IgD-negative memory B cell (primary cell): ENCODE measurements at regions not wholly inside any gene's neighbourhood (a gene's known extent, or its start where the extent isn't known, plus 50 kb on each side); places are given as distances from the start of the nearest gene placed in this dataset.

Experiments
- H3K27ac Mint-ChIP-seq, 3 donors: one replicate each; pipeline ENCODE4 v1.8.0; 2020 to 2022; ENCODE audit warnings: mild to moderate bottlenecking in 3 of 3, mixed read lengths in 3 of 3, moderate library complexity in 1 of 3
- H3K27me3 Mint-ChIP-seq: one replicate; pipeline ENCODE4 v1.8.0; 2021; ENCODE audit warnings: mixed read lengths
- H3K36me3 Mint-ChIP-seq: one replicate; pipeline ENCODE4 v1.8.0; 2020; ENCODE audit warnings: mild to moderate bottlenecking, mixed read lengths
- H3K4me1 Mint-ChIP-seq, 3 donors: one replicate each; pipeline ENCODE4 v1.8.0; 2020 to 2022; ENCODE audit warnings: mixed read lengths in 3 of 3, mild to moderate bottlenecking in 1 of 3
- H3K4me3 Mint-ChIP-seq, 4 donors: one replicate each; pipeline ENCODE4 v1.8.0; 2020 to 2022; ENCODE audit warnings: mild to moderate bottlenecking in 4 of 4, mixed read lengths in 4 of 4, moderate library complexity in 3 of 4
- H3K9me3 Mint-ChIP-seq, 3 donors: one replicate each; pipeline ENCODE4 v1.8.0; 2020 to 2021; ENCODE audit warnings: mixed read lengths in 3 of 3, mild to moderate bottlenecking in 1 of 3

- H3K27ac Mint-ChIP-seq: peak overlapping the region in 1 of 3 donors; percentile 64
- peaks cover 5 to 8% (median 6%) of the 10 kb centered on the region in 3 donors for H3K4me1 Mint-ChIP-seq
- H3K36me3 Mint-ChIP-seq: no peaks in the 10 kb centered on the region
- H3K9me3 Mint-ChIP-seq: peaks cover 0 to 4% (median 0%) of the 10 kb centered on the region in 3 donors
- peaks cover 13% of the 10 kb centered on the region for H3K27me3 Mint-ChIP-seq
- peak overlapping the region; percentile 53 to 89 (median 68) for H3K4me3 Mint-ChIP-seq
These were observed 85.9 kb upstream of the MKI67 start for GRCh38 chr10:128211953-128212727.

- Mint-ChIP-seq H3K4me1 (peaks cover 5 to 8% (median 6%) of the 10 kb centered on the region in 3 donors), H3K9me3 (peaks cover 0 to 4% (median 0%) of the 10 kb centered on the region in 3 donors), H3K27me3 (peaks cover 9% of the 10 kb centered on the region), H3K27ac (no peak overlapping the region), H3K36me3 (no peaks in the 10 kb centered on the region), H3K4me3 (no peak overlapping the region)
These were observed 86.9 kb upstream of the MKI67 start for GRCh38 chr10:128213156-128213555.

GRCh38 chr10:128215733-128216132, 89.5 kb upstream of the MKI67 start:
- Mint-ChIP-seq H3K27ac (no peak overlapping the region), H3K4me1 (peaks cover 5 to 8% (median 6%) of the 10 kb centered on the region in 3 donors), H3K27me3 (peaks cover 10% of the 10 kb centered on the region), H3K9me3 (peaks cover 0 to 4% (median 0%) of the 10 kb centered on the region in 3 donors), H3K4me3 (no peak overlapping the region), H3K36me3 (no peaks in the 10 kb centered on the region)

- Mint-ChIP-seq H3K36me3 (no peaks in the 10 kb centered on the region), H3K4me1 (peaks cover 0 to 3% (median 3%) of the 10 kb centered on the region in 3 donors), H3K27ac (no peak overlapping the region), H3K27me3 (peaks cover 12% of the 10 kb centered on the region), H3K9me3 (no peaks in the 10 kb centered on the region), H3K4me3 (no peak overlapping the region)
These were observed 90.9 kb upstream of the MKI67 start for GRCh38 chr10:128217136-128217535.

- no peak overlapping the region for H3K4me3 Mint-ChIP-seq
- H3K36me3 Mint-ChIP-seq: no peaks in the 10 kb centered on the region
- H3K4me1 Mint-ChIP-seq: peaks cover 0 to 3% (median 0%) of the 10 kb centered on the region in 3 donors
- no peak overlapping the region for H3K27ac Mint-ChIP-seq
- peaks cover 8% of the 10 kb centered on the region for H3K27me3 Mint-ChIP-seq
- H3K9me3 Mint-ChIP-seq: no peaks in the 10 kb centered on the region
These were observed 91.9 kb upstream of the MKI67 start for GRCh38 chr10:128218161-128218560.

GRCh38 chr10:128219295-128219694, 93.1 kb upstream of the MKI67 start:
- Mint-ChIP-seq H3K4me1 (peaks cover 0 to 1% (median 0%) of the 10 kb centered on the region in 3 donors), H3K27me3 (peaks cover 8% of the 10 kb centered on the region), H3K36me3 (no peaks in the 10 kb centered on the region), H3K27ac (no peak overlapping the region), H3K4me3 (no peak overlapping the region), H3K9me3 (no peaks in the 10 kb centered on the region)

GRCh38 chr10:128220021-128220420, 93.8 kb upstream of the MKI67 start:
- Mint-ChIP-seq H3K4me3 (no peak overlapping the region), H3K36me3 (no peaks in the 10 kb centered on the region), H3K9me3 (no peaks in the 10 kb centered on the region), H3K27me3 (peaks cover 9% of the 10 kb centered on the region), H3K4me1 (peaks cover 0 to 1% (median 0%) of the 10 kb centered on the region in 3 donors), H3K27ac (no peak overlapping the region)

- H3K4me1 Mint-ChIP-seq: no peaks in the 10 kb centered on the region
- H3K9me3 Mint-ChIP-seq: no peaks in the 10 kb centered on the region
- H3K36me3 Mint-ChIP-seq: no peaks in the 10 kb centered on the region
- peaks cover 7% of the 10 kb centered on the region for H3K27me3 Mint-ChIP-seq
- no peak overlapping the region for H3K27ac Mint-ChIP-seq
- no peak overlapping the region for H3K4me3 Mint-ChIP-seq
These were observed 94.9 kb upstream of the MKI67 start for GRCh38 chr10:128221117-128221516.

- Mint-ChIP-seq H3K27ac (no peak overlapping the region), H3K36me3 (no peaks in the 10 kb centered on the region), H3K4me1 (no peaks in the 10 kb centered on the region), H3K4me3 (no peak overlapping the region), H3K9me3 (no peaks in the 10 kb centered on the region), H3K27me3 (peaks cover 7% of the 10 kb centered on the region)
These were observed 95.6 kb upstream of the MKI67 start for GRCh38 chr10:128221807-128222206.

- H3K27ac Mint-ChIP-seq: no peak overlapping the region
- no peak overlapping the region for H3K4me3 Mint-ChIP-seq
- no peaks in the 10 kb centered on the region for H3K9me3 Mint-ChIP-seq
- no peaks in the 10 kb centered on the region for H3K4me1 Mint-ChIP-seq
- H3K27me3 Mint-ChIP-seq: peaks cover 10% of the 10 kb centered on the region
- H3K36me3 Mint-ChIP-seq: no peaks in the 10 kb centered on the region
These were observed 96.2 kb upstream of the MKI67 start for GRCh38 chr10:128222332-128222849.

- H3K4me1 Mint-ChIP-seq: no peaks in the 10 kb centered on the region
- peaks cover 7% of the 10 kb centered on the region for H3K27me3 Mint-ChIP-seq
- peaks cover 2 to 9% (median 6%) of the 10 kb centered on the region in 3 donors for H3K9me3 Mint-ChIP-seq
- no peak overlapping the region for H3K27ac Mint-ChIP-seq
- H3K4me3 Mint-ChIP-seq: no peak overlapping the region
- H3K36me3 Mint-ChIP-seq: peaks cover 2% of the 10 kb centered on the region
These were observed 104.2 kb upstream of the MKI67 start for GRCh38 chr10:128230401-128230800.

- Mint-ChIP-seq H3K36me3 (peaks cover 2% of the 10 kb centered on the region), H3K4me1 (no peaks in the 10 kb centered on the region), H3K9me3 (peaks cover 2 to 9% (median 8%) of the 10 kb centered on the region in 3 donors), H3K27me3 (peaks cover 5% of the 10 kb centered on the region), H3K4me3 (no peak overlapping the region), H3K27ac (no peak overlapping the region)
These were observed 107.2 kb upstream of the MKI67 start for GRCh38 chr10:128233422-128233821.

- H3K36me3 Mint-ChIP-seq: no peaks in the 10 kb centered on the region
- H3K9me3 Mint-ChIP-seq: peaks cover 2 to 9% (median 8%) of the 10 kb centered on the region in 3 donors
- H3K4me3 Mint-ChIP-seq: no peak overlapping the region
- H3K27ac Mint-ChIP-seq: no peak overlapping the region
- H3K27me3 Mint-ChIP-seq: peaks cover 9% of the 10 kb centered on the region
- H3K4me1 Mint-ChIP-seq: no peaks in the 10 kb centered on the region
These were observed 111.5 kb upstream of the MKI67 start for GRCh38 chr10:128237710-128238109.

- Mint-ChIP-seq H3K4me1 (no peaks in the 10 kb centered on the region), H3K9me3 (peaks cover 0 to 2% (median 0%) of the 10 kb centered on the region in 3 donors), H3K27ac (no peak overlapping the region), H3K36me3 (no peaks in the 10 kb centered on the region), H3K4me3 (no peak overlapping the region), H3K27me3 (peaks cover 7% of the 10 kb centered on the region)
These were observed 114.8 kb upstream of the MKI67 start for GRCh38 chr10:128241023-128241422.

GRCh38 chr10:128242641-128243040, 116.4 kb upstream of the MKI67 start:
- no peak overlapping the region for H3K4me3 Mint-ChIP-seq
- no peak overlapping the region for H3K27ac Mint-ChIP-seq
- no peaks in the 10 kb centered on the region for H3K9me3 Mint-ChIP-seq
- H3K4me1 Mint-ChIP-seq: no peaks in the 10 kb centered on the region
- H3K36me3 Mint-ChIP-seq: no peaks in the 10 kb centered on the region
- peaks cover 5% of the 10 kb centered on the region for H3K27me3 Mint-ChIP-seq

GRCh38 chr10:128245026-128245425, 118.8 kb upstream of the MKI67 start:
- peaks cover 1% of the 10 kb centered on the region for H3K27me3 Mint-ChIP-seq
- H3K27ac Mint-ChIP-seq: no peak overlapping the region
- no peak overlapping the region for H3K4me3 Mint-ChIP-seq
- H3K4me1 Mint-ChIP-seq: no peaks in the 10 kb centered on the region
- H3K9me3 Mint-ChIP-seq: no peaks in the 10 kb centered on the region
- no peaks in the 10 kb centered on the region for H3K36me3 Mint-ChIP-seq
